ENCODE measurements at regions not wholly inside any gene's neighbourhood (a gene's known extent, or its start where the extent isn't known, plus 50 kb on each side); places are given as distances from the start of the nearest gene placed in this dataset.

DNA sequence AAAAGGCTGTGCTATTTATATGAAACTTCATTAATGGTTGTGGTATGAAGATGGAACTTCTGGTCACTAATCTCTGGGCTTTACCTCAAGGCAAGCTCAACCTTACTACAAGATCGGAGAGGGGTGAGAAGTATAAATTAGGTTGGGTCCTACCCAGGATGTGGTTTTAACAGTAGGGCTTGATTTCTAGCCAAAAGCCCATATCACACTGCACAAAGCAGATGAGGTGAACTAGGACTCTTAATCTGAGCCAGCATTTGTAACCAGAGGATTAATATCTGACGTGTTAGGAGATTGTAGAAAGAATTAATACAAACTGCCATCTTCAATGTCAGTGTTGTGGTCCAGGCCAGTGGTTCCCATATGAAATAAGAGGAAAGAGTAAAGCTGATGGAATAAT is 86.4 kb upstream of the RGPD4 start (continued):
- TF ChIP-seq ZNF584 (CRISPR knock-in tag; IDR thresholded peaks at IDR 0.05; ENCODE audit: low read depth), result no peak

GRCh38 chr2:107742460-107743027 is 84.1 kb upstream of the RGPD4 start:
- no peaks in the 10 kb centered on the region for H3K9me3 ChIP-seq (replicated peaks; ENCODE audit: control insufficient read depth, insufficient read depth, low read depth, low read length)
- H3K27me3 ChIP-seq (ENCODE audit: control insufficient read depth in 2 of 2, insufficient read depth in 2 of 2, low read length in 2 of 2), result no peaks in the 10 kb centered on the region
- in situ Hi-C loops (cut with MboI), result no loop called here
- H2AFZ ChIP-seq (ENCODE audit: low read depth, low read length), result no peak overlapping the region
- H3K4me2 ChIP-seq (ENCODE audit: insufficient read depth, low read length), result peak overlapping the region; percentile 65
- no peak for FAIRE-seq
- ChIA-PET POLR2A (interaction anchor here (0.7 to 1.3 kb wide), 4 partner anchors 8 to 58 kb away, joined by 3 to 4 read pairs (median 3); no protein-coding TSS in a partner anchor), CTCF (ENCODE audit: low intra/inter-chr PET ratio) (no interaction called here)
- intact Hi-C loops (cut with micrococcal nuclease), result loop anchor here (10.0 kb wide), 1 partner anchor 872 kb away; no protein-coding TSS in a partner anchor
- H3K27ac ChIP-seq (ENCODE audit: extremely low read depth, low read depth, low read length), result peak overlapping the region; percentile 23; the same call in 1 of the 3 replicates
- peak overlapping the region; percentile 47 for H3K4me3 ChIP-seq
- ATAC-seq, result peak; percentile 51
- H3K36me3 ChIP-seq (ENCODE audit: control insufficient read depth, insufficient read depth, low read length), result peaks cover 54% of the 10 kb centered on the region
- DNase-seq (ENCODE audit: extremely low read depth in 1 of 4, low spot score in 3 of 4), result peak in 2 of 4 experiments; percentile 15 to 52
- H3K4me1 ChIP-seq (replicated peaks in 1 of 2; ENCODE audit: control insufficient read depth in 2 of 2, insufficient read depth in 2 of 2, low read length in 2 of 2), result peaks cover 4 to 23% of the 10 kb centered on the region in 2 experiments; a peak in 4 of 5 replicates
- no TSS peak for BruUV-seq (replicated peaks)
- 0% methylated on average over 5 of the region's 5 CpGs for WGBS (ENCODE audit: insufficient coverage, low coverage, missing lambda C conversion rate)
- peaks cover 88% of the 10 kb centered on the region for H3K79me2 ChIP-seq (ENCODE audit: control insufficient read depth, insufficient read depth, low read length)
- peaks cover 57% of the 10 kb centered on the region for H4K20me1 ChIP-seq (replicated peaks; ENCODE audit: control insufficient read depth, insufficient read depth, low read length)
- H3K9me1 ChIP-seq (ENCODE audit: control insufficient read depth, insufficient read depth, low read length), result no peaks in the 10 kb centered on the region
- peak overlapping the region; percentile 59 to 63; a peak in 3 of 4 replicates for H3K9ac ChIP-seq (ENCODE audit: insufficient read depth in 1 of 2, low read depth in 2 of 2, low read length in 2 of 2)
- TF ChIP-seq SIN3A (IDR thresholded peaks at IDR 0.05; ENCODE audit: borderline replicate concordance in 2 of 2, control insufficient read depth in 1 of 2, low read depth in 2 of 2, low read length in 2 of 2) (peak in 1 of 2 experiments; percentile 70; a peak in 1 of 4 replicates), POLR2AphosphoS5 (IDR thresholded peaks at IDR 0.05; ENCODE audit: control insufficient read depth, insufficient read depth, low read depth, low read length) (peak; percentile 87), MTF1 (CRISPR knock-in tag; IDR thresholded peaks at IDR 0.05; ENCODE audit: borderline replicate concordance) (no peak), RAD51 (IDR thresholded peaks at IDR 0.05; ENCODE audit: borderline replicate concordance, low read depth) (no peak), MCM7 (IDR thresholded peaks at IDR 0.05) (no peak), SOX6 (IDR thresholded peaks at IDR 0.05) (peak; percentile 16; the same call in 1 of the 2 replicates), POLR2A (conservative IDR thresholded peaks at IDR 0.05) (peak; percentile 37; the same call in 1 of the 2 replicates), FUS (optimal IDR thresholded peaks at IDR 0.05; ENCODE audit: low read depth, low read length) (no peak), MAZ (CRISPR knock-in tag; conservative IDR thresholded peaks at IDR 0.05 in 1 of 2, IDR thresholded peaks at IDR 0.05 in 1 of 2) (no peak), POLR2H (tag; IDR thresholded peaks at IDR 0.05; ENCODE audit: low read depth) (0 out of 2 replicates have a peak, but pooled peaks have one; percentile 18), SRF (CRISPR knock-in tag; IDR thresholded peaks at IDR 0.05) (no peak), GABPB2 (CRISPR knock-in tag; conservative IDR thresholded peaks at IDR 0.05) (no peak), ZFP1 (CRISPR knock-in tag; IDR thresholded peaks at IDR 0.05) (no peak), SMARCC2 (IDR thresholded peaks at IDR 0.05; ENCODE audit: low read depth) (no peak), HSF4 (CRISPR knock-in tag; IDR thresholded peaks at IDR 0.05; ENCODE audit: borderline replicate concordance) (no peak), IFI16 (CRISPR knock-in tag; IDR thresholded peaks at IDR 0.05) (no peak), ZNF584 (CRISPR knock-in tag; IDR thresholded peaks at IDR 0.05; ENCODE audit: low read depth) (no peak), ZNF134 (CRISPR knock-in tag; conservative IDR thresholded peaks at IDR 0.05) (no peak)
- TF ChIP-seq, protein P1, sequence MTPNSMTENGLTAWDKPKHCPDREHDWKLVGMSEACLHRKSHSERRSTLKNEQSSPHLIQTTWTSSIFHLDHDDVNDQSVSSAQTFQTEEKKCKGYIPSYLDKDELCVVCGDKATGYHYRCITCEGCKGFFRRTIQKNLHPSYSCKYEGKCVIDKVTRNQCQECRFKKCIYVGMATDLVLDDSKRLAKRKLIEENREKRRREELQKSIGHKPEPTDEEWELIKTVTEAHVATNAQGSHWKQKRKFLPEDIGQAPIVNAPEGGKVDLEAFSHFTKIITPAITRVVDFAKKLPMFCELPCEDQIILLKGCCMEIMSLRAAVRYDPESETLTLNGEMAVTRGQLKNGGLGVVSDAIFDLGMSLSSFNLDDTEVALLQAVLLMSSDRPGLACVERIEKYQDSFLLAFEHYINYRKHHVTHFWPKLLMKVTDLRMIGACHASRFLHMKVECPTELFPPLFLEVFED (CRISPR knock-in tag; conservative IDR thresholded peaks at IDR 0.05), result no peak
- TF ChIP-seq, protein P2, sequence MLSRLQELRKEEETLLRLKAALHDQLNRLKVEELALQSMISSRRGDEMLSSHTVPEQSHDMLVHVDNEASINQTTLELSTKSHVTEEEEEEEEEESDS (CRISPR knock-in tag; IDR thresholded peaks at IDR 0.05), result no peak

All from K562 (cell line).